D721Med (cell line): ENCODE measurements at regions not wholly inside any gene's neighbourhood (a gene's known extent, or its start where the extent isn't known, plus 50 kb on each side); places are given as distances from the start of the nearest gene placed in this dataset.

ENCODE experiments used
- DNase-seq: peaks from one replicate; pipeline ENCODE4 v3.0.0; 2011; ENCODE audit warnings: low spot score; ENCODE audit not compliant: insufficient read length
- FAIRE-seq: peaks from 2 replicates; lab custom pipeline; 2011; peaks lifted over from hg19 to GRCh38; lab: Jason Lieb, UNC
- TF ChIP-seq, protein P1 (sequence below): IDR thresholded peaks from 2 replicates; pipeline ENCODE4 v1.5.1; 2012; ENCODE audit warnings: mild to moderate bottlenecking, control low read depth; ENCODE audit not compliant: insufficient read depth; ENCODE audit errors: missing control alignments

DNA sequence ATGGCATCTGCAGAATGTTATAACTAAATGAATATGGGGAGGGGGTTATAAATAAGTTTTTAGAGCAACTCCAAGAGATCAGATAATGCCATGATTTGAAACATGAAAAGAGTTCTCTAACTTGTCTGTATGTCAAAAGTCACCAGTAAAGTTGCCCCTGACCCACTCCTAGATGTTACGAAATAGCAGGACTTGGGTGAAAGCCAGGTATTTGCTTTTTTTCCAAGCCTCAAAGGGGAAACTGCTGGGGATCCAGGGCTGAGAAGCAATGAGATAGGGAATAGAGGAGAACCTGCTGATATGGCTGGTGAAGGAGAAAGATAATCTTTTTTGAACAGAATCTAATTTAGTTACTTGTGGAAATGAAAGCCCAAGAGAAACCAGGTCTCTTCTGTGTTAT, 191.5 kb upstream of the CDH20 start:
- DNase-seq (no peak), FAIRE-seq (peak; percentile 16)
- TF ChIP-seq, protein P1, sequence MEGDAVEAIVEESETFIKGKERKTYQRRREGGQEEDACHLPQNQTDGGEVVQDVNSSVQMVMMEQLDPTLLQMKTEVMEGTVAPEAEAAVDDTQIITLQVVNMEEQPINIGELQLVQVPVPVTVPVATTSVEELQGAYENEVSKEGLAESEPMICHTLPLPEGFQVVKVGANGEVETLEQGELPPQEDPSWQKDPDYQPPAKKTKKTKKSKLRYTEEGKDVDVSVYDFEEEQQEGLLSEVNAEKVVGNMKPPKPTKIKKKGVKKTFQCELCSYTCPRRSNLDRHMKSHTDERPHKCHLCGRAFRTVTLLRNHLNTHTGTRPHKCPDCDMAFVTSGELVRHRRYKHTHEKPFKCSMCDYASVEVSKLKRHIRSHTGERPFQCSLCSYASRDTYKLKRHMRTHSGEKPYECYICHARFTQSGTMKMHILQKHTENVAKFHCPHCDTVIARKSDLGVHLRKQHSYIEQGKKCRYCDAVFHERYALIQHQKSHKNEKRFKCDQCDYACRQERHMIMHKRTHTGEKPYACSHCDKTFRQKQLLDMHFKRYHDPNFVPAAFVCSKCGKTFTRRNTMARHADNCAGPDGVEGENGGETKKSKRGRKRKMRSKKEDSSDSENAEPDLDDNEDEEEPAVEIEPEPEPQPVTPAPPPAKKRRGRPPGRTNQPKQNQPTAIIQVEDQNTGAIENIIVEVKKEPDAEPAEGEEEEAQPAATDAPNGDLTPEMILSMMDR: no peak

DNA sequence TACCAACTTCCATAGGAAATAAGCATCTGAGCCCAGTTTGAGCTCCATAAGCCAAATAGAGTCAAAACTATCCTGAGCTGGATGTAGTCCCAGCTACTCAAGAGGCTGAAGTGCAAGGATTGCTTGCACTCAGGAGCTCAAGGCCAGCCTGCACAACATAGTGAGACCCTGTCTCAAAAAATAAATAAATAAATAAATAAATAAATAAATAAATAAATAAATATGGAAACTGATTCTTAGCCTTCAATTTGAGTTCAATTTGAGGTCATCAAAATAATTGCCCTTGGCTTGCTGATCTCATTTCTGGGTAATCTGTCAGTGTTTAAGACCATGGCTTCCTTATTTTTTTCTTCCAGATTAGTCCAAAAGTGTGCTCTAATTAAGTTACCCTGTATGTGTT, 184.9 kb upstream of the CDH20 start:
- no peak for DNase-seq
- FAIRE-seq: no peak
- TF ChIP-seq, protein P1: no peak

DNA sequence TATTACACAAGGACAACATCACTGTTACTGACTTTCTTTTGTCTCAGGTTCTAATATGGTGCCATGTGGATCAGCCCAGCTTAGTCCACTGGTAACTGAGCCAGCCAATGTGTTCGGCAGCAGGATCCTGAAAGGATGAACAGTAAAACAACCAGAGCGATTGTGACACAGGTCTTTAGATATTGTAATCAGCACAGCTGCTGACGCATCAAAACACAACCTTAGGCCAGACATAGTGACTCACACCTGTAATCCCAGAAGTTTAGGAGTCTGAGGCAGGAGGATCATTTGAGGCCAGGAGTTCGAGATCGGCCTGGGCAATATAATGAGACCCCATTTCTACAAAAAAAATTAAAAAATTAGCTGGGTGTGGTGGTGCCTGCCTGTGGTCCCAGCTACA, 183.4 kb upstream of the CDH20 start:
- FAIRE-seq: no peak

DNA sequence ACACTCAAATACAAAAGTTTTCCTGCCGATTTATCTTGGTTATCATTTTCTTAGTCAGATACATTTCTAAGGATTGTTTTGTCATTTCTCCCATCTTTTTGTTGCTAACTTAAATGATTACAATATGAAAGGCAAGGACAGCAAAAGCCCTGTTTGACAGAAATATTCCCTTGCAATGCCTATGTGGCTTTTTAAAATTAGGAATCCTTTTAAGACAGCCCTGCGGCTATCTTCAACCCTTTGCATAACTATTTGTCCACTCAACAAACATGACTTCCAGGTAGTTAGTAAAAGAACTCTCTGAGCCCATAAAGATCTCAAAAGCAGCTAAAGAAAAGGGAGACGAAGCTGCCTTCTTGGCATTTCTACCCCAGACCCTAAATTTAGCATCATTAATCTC, 179.7 kb upstream of the CDH20 start:
- TF ChIP-seq, protein P1: no peak
- FAIRE-seq (peak; percentile 97), DNase-seq (no peak)

More for the DNA sequence above, 183.4 kb upstream of the CDH20 start:
- TF ChIP-seq, protein P1: no peak
- no peak for DNase-seq

DNA sequence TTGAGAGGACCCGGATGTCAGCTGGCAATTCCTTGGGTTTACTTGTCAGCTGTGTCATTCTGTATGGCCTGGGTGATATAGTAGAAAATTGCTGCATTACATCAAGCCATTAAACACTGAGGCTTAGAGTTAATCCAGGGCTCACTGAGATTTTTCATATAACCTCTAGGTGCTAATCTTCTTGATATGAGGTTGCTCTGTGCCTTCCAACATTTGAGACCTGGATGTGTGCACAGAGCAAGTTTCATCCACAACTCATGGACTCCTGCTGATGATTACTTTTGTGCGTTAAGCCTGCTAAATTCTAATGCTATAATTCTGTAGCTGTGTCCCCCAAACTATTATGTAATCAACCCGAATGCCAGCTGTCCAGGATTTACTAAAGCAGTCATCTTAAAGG, 178.4 kb upstream of the CDH20 start:
- peak; percentile 100 for FAIRE-seq
- peak; percentile 57 for DNase-seq
- TF ChIP-seq, protein P1: no peak

DNA sequence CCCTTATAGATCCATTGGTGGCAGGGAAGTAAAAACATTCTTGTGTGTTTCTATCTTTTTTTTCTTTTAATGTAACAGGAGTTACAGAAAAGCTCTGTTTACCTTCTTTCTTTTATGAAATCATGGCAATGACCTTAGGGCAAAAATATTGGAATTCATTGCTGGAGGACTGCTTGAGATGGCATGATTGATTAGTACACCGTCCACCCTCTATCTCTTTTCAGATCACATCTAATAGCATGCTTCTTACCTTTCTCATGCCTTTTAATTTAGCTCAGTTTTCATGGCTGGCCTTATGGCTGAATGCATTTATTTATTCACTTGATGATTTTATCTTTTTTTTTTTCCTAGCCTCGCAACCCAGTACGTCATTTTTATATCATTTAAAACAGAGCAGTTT, 177.6 kb upstream of the CDH20 start:
- DNase-seq: no peak
- TF ChIP-seq, protein P1: no peak
- FAIRE-seq: no peak

DNA sequence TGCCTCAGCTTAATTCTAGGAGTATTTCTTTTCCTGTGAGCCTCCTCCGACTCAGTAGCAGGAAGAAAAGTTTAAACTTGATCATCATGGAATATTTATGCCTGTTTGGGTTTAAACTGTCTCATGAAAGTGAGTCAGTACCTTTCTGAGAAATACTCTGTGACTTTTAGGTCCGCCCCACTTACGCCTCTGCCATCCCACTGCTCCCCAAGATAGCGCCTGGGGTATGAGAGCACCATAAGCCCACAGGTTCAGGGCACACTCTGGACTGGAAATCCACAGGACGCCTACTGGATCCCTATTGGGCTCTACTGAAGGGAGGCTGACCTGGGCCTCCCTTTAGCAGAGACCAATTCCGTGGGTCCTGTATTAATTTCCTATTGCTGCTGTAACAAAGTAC, 175.8 kb upstream of the CDH20 start:
- DNase-seq: no peak
- TF ChIP-seq, protein P1: no peak
- FAIRE-seq: peak; percentile 76
